ENCODE measurements at regions not wholly inside any gene's neighbourhood (a gene's known extent, or its start where the extent isn't known, plus 50 kb on each side); places are given as distances from the start of the nearest gene placed in this dataset.

GRCh38 chr9:86443992-86444391, 89.8 kb upstream of the TUT7 start:
- no peak overlapping the region for H3K4me3 ChIP-seq (ENCODE audit: low read depth, low read length)
- TF ChIP-seq CTCF (IDR thresholded peaks at IDR 0.05; ENCODE audit: low read depth, low read length) = no peak

- peak overlapping the region; percentile 23; the same call in 1 of the 2 replicates for H3K4me3 ChIP-seq (ENCODE audit: low read depth, low read length)
- TF ChIP-seq CTCF (IDR thresholded peaks at IDR 0.05; ENCODE audit: low read depth, low read length) = peak; percentile 64
These were observed 80.0 kb upstream of the TUT7 start for GRCh38 chr9:86434039-86434726.

GRCh38 chr9:86424251-86424891, 70.2 kb upstream of the TUT7 start:
- no peak overlapping the region for H3K4me3 ChIP-seq (ENCODE audit: low read depth, low read length)
- no peak for TF ChIP-seq CTCF (IDR thresholded peaks at IDR 0.05; ENCODE audit: low read depth, low read length)

GRCh38 chr9:86413971-86414880, 60.0 kb upstream of the TUT7 start:
- no peak overlapping the region for H3K4me3 ChIP-seq (ENCODE audit: low read depth, low read length)
- peak; percentile 14; the same call in 1 of the 2 replicates for TF ChIP-seq CTCF (IDR thresholded peaks at IDR 0.05; ENCODE audit: low read depth, low read length)

- no peak overlapping the region for H3K4me3 ChIP-seq (ENCODE audit: low read depth, low read length)
- no peak for TF ChIP-seq CTCF (IDR thresholded peaks at IDR 0.05; ENCODE audit: low read depth, low read length)
These were observed 56.1 kb upstream of the TUT7 start for GRCh38 chr9:86410281-86410680.

- no peak overlapping the region for H3K4me3 ChIP-seq (ENCODE audit: low read depth, low read length)
- no peak for TF ChIP-seq CTCF (IDR thresholded peaks at IDR 0.05; ENCODE audit: low read depth, low read length)
These were observed 53.9 kb upstream of the TUT7 start for GRCh38 chr9:86408121-86408520.

Data from WI38 (cell line).